HG03135 (cell line): ENCODE measurements at regions not wholly inside any gene's neighbourhood (a gene's known extent, or its start where the extent isn't known, plus 50 kb on each side); places are given as distances from the start of the nearest gene placed in this dataset.

Source experiments
- ATAC-seq: cut with Tn5 transposase; IDR thresholded peaks from one replicate; pipeline ENCODE4 v1.9.1; 2021; ENCODE audit warnings: mild to moderate bottlenecking, moderate library complexity; ENCODE audit not compliant: unreplicated experiment

GRCh38 chr6:18752278-18753068 is 365.3 kb downstream of the RNF144B start:
- ATAC-seq: no peak

GRCh38 chr6:18753076-18753475 is 365.9 kb downstream of the RNF144B start:
- no peak for ATAC-seq

GRCh38 chr6:18763086-18763485 is 375.9 kb downstream of the RNF144B start:
- no peak for ATAC-seq

- ATAC-seq: no peak
Measured at GRCh38 chr6:18784794-18785193, 397.6 kb downstream of the RNF144B start.

- no peak for ATAC-seq
Measured at GRCh38 chr6:18785810-18786490, 398.8 kb downstream of the RNF144B start.

- no peak for ATAC-seq
Measured at GRCh38 chr6:18792866-18793265, 405.7 kb downstream of the RNF144B start.

GRCh38 chr6:18795726-18796125 is 408.6 kb downstream of the RNF144B start:
- no peak for ATAC-seq

- no peak for ATAC-seq
Measured at GRCh38 chr6:18820725-18821124, 433.6 kb downstream of the RNF144B start.

- ATAC-seq: no peak
Measured at GRCh38 chr6:18823782-18824386, 436.7 kb downstream of the RNF144B start.

GRCh38 chr6:18829272-18829870 is 442.2 kb downstream of the RNF144B start:
- no peak for ATAC-seq

- no peak for ATAC-seq
Measured at GRCh38 chr6:18835976-18836375, 448.8 kb downstream of the RNF144B start.

GRCh38 chr6:18837013-18837412 is 449.9 kb downstream of the RNF144B start:
- ATAC-seq: no peak

- no peak for ATAC-seq
Measured at GRCh38 chr6:18842534-18842933, 455.4 kb downstream of the RNF144B start.

GRCh38 chr6:18845896-18846295 is 458.7 kb downstream of the RNF144B start:
- no peak for ATAC-seq

- ATAC-seq: no peak
Measured at GRCh38 chr6:18846327-18846726, 459.2 kb downstream of the RNF144B start.

GRCh38 chr6:18861204-18861603 is 474.1 kb downstream of the RNF144B start:
- ATAC-seq: no peak

GRCh38 chr6:18883268-18883667 is 496.1 kb downstream of the RNF144B start:
- ATAC-seq: no peak

- ATAC-seq: no peak
Measured at GRCh38 chr6:18883851-18884250, 496.7 kb downstream of the RNF144B start.

- no peak for ATAC-seq
Measured at GRCh38 chr6:18893540-18894269, 506.6 kb downstream of the RNF144B start.

GRCh38 chr6:18897350-18897749 is 510.2 kb downstream of the RNF144B start:
- ATAC-seq: no peak

GRCh38 chr6:18904681-18905080 is 517.5 kb downstream of the RNF144B start:
- ATAC-seq: no peak
